ENCODE measurements at regions not wholly inside any gene's neighbourhood (a gene's known extent, or its start where the extent isn't known, plus 50 kb on each side); places are given as distances from the start of the nearest gene placed in this dataset.
"Not testable (repeated sequence)": the region's sequence is repeated elsewhere in the genome, so short reads cannot be mapped to it uniquely, and the experiment has no call there.

- no peak overlapping the region for H3K9ac ChIP-seq (ENCODE audit: insufficient read depth, low read length)
- DNase-seq (ENCODE audit: low read depth in 2 of 2): no peak
- H3K4me3 ChIP-seq (replicated peaks in 1 of 4; ENCODE audit: control extremely low read depth in 1 of 4, insufficient read depth in 1 of 4, low read depth in 3 of 4, low read length in 4 of 4): no peak overlapping the region
- no peaks in the 10 kb centered on the region for H4K20me1 ChIP-seq (ENCODE audit: control insufficient read depth, extremely low read depth, insufficient read depth, low read length)
- no peaks in the 10 kb centered on the region for H3K36me3 ChIP-seq (ENCODE audit: control insufficient read depth, insufficient read depth, low read length)
- H3K4me1 ChIP-seq (ENCODE audit: control insufficient read depth, extremely low read depth, insufficient read depth, low read length): no peaks in the 10 kb centered on the region
- TF ChIP-seq EZH2 (IDR thresholded peaks at IDR 0.05; ENCODE audit: low read length, missing control alignments): no peak
- TF ChIP-seq CTCF (conservative IDR thresholded peaks at IDR 0.05 in 1 of 2, IDR thresholded peaks at IDR 0.05 in 1 of 2; ENCODE audit: low read depth in 1 of 2, low read length in 2 of 2): no peak
- no peaks in the 10 kb centered on the region for H3K9me3 ChIP-seq (ENCODE audit: control insufficient read depth, insufficient read depth, low read depth, low read length)
- H2AFZ ChIP-seq (ENCODE audit: low read length): no peak overlapping the region
- H3K27ac ChIP-seq (ENCODE audit: insufficient read depth, low read length): no peak overlapping the region
- H3K27me3 ChIP-seq (ENCODE audit: control insufficient read depth, insufficient read depth, low read length): no peaks in the 10 kb centered on the region
- H3K79me2 ChIP-seq (ENCODE audit: control insufficient read depth, insufficient read depth, low read length): no peaks in the 10 kb centered on the region
- H3K4me2 ChIP-seq (ENCODE audit: extremely low read depth, insufficient read depth, low read length): no peak overlapping the region
These were observed 736.8 kb upstream of the CA10 start for GRCh38 chr17:52895272-52895671.

DNA sequence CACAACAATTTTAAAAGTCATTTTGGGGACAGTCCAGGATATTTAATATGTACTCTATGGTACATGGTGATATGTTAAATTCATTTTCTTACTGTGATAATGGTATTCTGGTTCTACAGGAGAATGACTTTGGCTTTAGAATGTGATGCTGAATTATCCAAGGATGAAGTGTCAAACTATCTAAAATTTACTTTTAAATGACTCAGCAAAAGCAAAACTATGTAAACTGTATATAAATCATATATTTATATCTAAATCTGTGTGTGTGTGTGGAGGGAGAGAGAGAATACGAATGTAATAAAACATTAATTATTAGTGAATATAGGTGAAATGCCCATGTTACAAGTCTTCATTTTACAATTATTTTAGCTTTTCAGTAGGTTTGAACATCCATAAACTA, 733.8 kb upstream of the CA10 start:
- Histone ChIP-seq H3K27ac (ENCODE audit: insufficient read depth, low read length) (no peak overlapping the region), H2AFZ (ENCODE audit: low read length) (no peak overlapping the region), H4K20me1 (ENCODE audit: control insufficient read depth, extremely low read depth, insufficient read depth, low read length) (no peaks in the 10 kb centered on the region), H3K9me3 (ENCODE audit: control insufficient read depth, insufficient read depth, low read depth, low read length) (no peaks in the 10 kb centered on the region), H3K79me2 (ENCODE audit: control insufficient read depth, insufficient read depth, low read length) (no peaks in the 10 kb centered on the region), H3K27me3 (ENCODE audit: control insufficient read depth, insufficient read depth, low read length) (no peaks in the 10 kb centered on the region), H3K36me3 (ENCODE audit: control insufficient read depth, insufficient read depth, low read length) (no peaks in the 10 kb centered on the region), H3K4me1 (ENCODE audit: control insufficient read depth, extremely low read depth, insufficient read depth, low read length) (no peaks in the 10 kb centered on the region), H3K9ac (ENCODE audit: insufficient read depth, low read length) (no peak overlapping the region), H3K4me2 (ENCODE audit: extremely low read depth, insufficient read depth, low read length) (no peak overlapping the region), H3K4me3 (replicated peaks in 1 of 4; ENCODE audit: control extremely low read depth in 1 of 4, insufficient read depth in 1 of 4, low read depth in 3 of 4, low read length in 4 of 4) (no peak overlapping the region)
- DNase-seq (ENCODE audit: low read depth in 2 of 2): no peak
- TF ChIP-seq EZH2 (IDR thresholded peaks at IDR 0.05; ENCODE audit: low read length, missing control alignments) (no peak), CTCF (conservative IDR thresholded peaks at IDR 0.05 in 1 of 2, IDR thresholded peaks at IDR 0.05 in 1 of 2; ENCODE audit: low read depth in 1 of 2, low read length in 2 of 2) (no peak)

GRCh38 chr17:52885882-52886281, 727.4 kb upstream of the CA10 start:
- no peak for DNase-seq (ENCODE audit: low read depth in 2 of 2)
- no peak overlapping the region for H3K27ac ChIP-seq (ENCODE audit: insufficient read depth, low read length)
- no peak overlapping the region for H3K4me3 ChIP-seq (replicated peaks in 1 of 4; ENCODE audit: control extremely low read depth in 1 of 4, insufficient read depth in 1 of 4, low read depth in 3 of 4, low read length in 4 of 4)
- no peaks in the 10 kb centered on the region for H3K27me3 ChIP-seq (ENCODE audit: control insufficient read depth, insufficient read depth, low read length)
- H3K79me2 ChIP-seq (ENCODE audit: control insufficient read depth, insufficient read depth, low read length): no peaks in the 10 kb centered on the region
- H3K36me3 ChIP-seq (ENCODE audit: control insufficient read depth, insufficient read depth, low read length): no peaks in the 10 kb centered on the region
- TF ChIP-seq CTCF (conservative IDR thresholded peaks at IDR 0.05 in 1 of 2, IDR thresholded peaks at IDR 0.05 in 1 of 2; ENCODE audit: low read depth in 1 of 2, low read length in 2 of 2): no peak
- no peak for TF ChIP-seq EZH2 (IDR thresholded peaks at IDR 0.05; ENCODE audit: low read length, missing control alignments)
- H2AFZ ChIP-seq (ENCODE audit: low read length): no peak overlapping the region
- no peaks in the 10 kb centered on the region for H3K4me1 ChIP-seq (ENCODE audit: control insufficient read depth, extremely low read depth, insufficient read depth, low read length)
- H4K20me1 ChIP-seq (ENCODE audit: control insufficient read depth, extremely low read depth, insufficient read depth, low read length): no peaks in the 10 kb centered on the region
- no peak overlapping the region for H3K4me2 ChIP-seq (ENCODE audit: extremely low read depth, insufficient read depth, low read length)
- no peaks in the 10 kb centered on the region for H3K9me3 ChIP-seq (ENCODE audit: control insufficient read depth, insufficient read depth, low read depth, low read length)
- no peak overlapping the region for H3K9ac ChIP-seq (ENCODE audit: insufficient read depth, low read length)

DNA sequence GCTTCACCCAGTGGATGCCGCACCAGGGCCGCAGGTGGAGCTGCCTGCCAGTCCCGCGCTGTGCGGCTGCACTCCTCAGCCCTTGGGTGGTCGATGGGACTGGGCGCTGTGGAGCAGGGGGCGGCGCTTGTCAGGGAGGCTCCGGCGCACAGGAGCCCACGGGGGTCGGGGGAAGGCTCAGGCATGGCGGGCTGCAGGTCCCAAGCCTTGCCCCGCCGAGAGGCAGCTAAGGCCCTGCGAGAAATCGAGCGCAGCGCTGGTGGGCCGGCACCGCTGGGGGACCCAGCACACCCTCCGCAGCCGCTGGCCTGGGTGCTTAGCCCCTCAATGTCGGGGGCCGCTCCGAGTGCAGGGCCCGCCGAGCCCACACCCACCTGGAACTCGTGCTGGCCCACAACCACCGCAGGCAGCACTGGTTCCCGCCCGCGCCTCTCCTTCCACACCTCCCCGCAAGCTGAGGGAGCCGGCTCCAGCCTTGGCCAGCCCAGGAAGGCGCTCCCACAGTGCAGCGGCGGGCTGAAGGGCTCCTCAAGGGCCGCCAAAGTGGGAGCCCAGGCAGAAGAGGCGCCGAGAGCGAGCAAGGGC, 725.5 kb upstream of the CA10 start:
- H3K9ac ChIP-seq (ENCODE audit: insufficient read depth, low read length); H3K36me3 ChIP-seq (ENCODE audit: control insufficient read depth, insufficient read depth, low read length); H3K27me3 ChIP-seq (ENCODE audit: control insufficient read depth, insufficient read depth, low read length); H3K27ac ChIP-seq (ENCODE audit: insufficient read depth, low read length); H2AFZ ChIP-seq (ENCODE audit: low read length); H3K4me2 ChIP-seq (ENCODE audit: extremely low read depth, insufficient read depth, low read length); H3K4me1 ChIP-seq (ENCODE audit: control insufficient read depth, extremely low read depth, insufficient read depth, low read length); H3K4me3 ChIP-seq (replicated peaks in 1 of 4; ENCODE audit: control extremely low read depth in 1 of 4, insufficient read depth in 1 of 4, low read depth in 3 of 4, low read length in 4 of 4); H4K20me1 ChIP-seq (ENCODE audit: control insufficient read depth, extremely low read depth, insufficient read depth, low read length); H3K79me2 ChIP-seq (ENCODE audit: control insufficient read depth, insufficient read depth, low read length); DNase-seq (ENCODE audit: low read depth in 2 of 2); H3K9me3 ChIP-seq (ENCODE audit: control insufficient read depth, insufficient read depth, low read depth, low read length): not testable (repeated sequence)

DNA sequence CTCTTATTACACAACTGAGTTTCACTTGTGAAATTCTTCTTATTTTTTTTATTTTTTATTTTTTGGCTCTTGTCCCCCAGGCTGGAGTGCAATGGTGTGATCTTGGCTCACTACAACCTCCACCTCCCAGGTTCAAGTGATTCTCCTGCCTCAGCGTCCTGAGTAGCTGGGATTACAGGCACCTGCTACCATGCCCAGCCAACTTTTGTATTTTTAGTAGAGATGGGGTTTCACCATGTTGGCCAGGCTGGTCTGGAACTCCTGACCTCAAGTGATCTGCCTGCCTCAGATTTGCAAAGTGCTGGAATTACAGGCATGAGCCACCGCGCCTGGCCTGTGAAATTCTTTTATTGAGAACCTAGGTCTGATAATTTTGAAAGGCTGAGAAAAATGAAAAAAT, 688.3 kb upstream of the CA10 start:
- DNase-seq (ENCODE audit: low read depth in 2 of 2); H3K36me3 ChIP-seq (ENCODE audit: control insufficient read depth, insufficient read depth, low read length); H2AFZ ChIP-seq (ENCODE audit: low read length); H3K4me1 ChIP-seq (ENCODE audit: control insufficient read depth, extremely low read depth, insufficient read depth, low read length); H4K20me1 ChIP-seq (ENCODE audit: control insufficient read depth, extremely low read depth, insufficient read depth, low read length); H3K9ac ChIP-seq (ENCODE audit: insufficient read depth, low read length); H3K4me2 ChIP-seq (ENCODE audit: extremely low read depth, insufficient read depth, low read length); H3K79me2 ChIP-seq (ENCODE audit: control insufficient read depth, insufficient read depth, low read length); H3K27ac ChIP-seq (ENCODE audit: insufficient read depth, low read length); H3K4me3 ChIP-seq (replicated peaks in 1 of 4; ENCODE audit: control extremely low read depth in 1 of 4, insufficient read depth in 1 of 4, low read depth in 3 of 4, low read length in 4 of 4); H3K27me3 ChIP-seq (ENCODE audit: control insufficient read depth, insufficient read depth, low read length); H3K9me3 ChIP-seq (ENCODE audit: control insufficient read depth, insufficient read depth, low read depth, low read length): not testable (repeated sequence)
